ENCODE measurements at regions not wholly inside any gene's neighbourhood (a gene's known extent, or its start where the extent isn't known, plus 50 kb on each side); places are given as distances from the start of the nearest gene placed in this dataset.

DNA sequence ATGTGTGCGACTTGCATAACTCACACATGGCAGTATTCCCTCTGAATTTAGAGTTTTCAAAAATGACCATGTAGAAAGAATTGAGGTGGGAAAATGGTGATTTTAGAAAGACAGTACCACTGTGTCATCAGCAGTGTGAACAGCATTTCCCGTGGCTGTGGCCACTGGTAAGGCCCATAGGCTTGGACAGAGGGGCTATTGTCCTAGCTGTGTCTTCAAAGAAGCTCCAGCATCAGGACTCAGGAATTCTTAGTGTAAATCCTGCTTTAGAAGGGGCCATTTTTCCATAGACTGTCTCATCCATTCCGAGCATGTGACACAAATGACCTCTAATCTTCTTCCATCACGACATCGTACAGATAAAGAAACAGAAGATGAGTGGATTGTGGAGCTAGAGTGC, 119.3 kb upstream of the BACE2 start:
- DNase-seq: no peak

DNA sequence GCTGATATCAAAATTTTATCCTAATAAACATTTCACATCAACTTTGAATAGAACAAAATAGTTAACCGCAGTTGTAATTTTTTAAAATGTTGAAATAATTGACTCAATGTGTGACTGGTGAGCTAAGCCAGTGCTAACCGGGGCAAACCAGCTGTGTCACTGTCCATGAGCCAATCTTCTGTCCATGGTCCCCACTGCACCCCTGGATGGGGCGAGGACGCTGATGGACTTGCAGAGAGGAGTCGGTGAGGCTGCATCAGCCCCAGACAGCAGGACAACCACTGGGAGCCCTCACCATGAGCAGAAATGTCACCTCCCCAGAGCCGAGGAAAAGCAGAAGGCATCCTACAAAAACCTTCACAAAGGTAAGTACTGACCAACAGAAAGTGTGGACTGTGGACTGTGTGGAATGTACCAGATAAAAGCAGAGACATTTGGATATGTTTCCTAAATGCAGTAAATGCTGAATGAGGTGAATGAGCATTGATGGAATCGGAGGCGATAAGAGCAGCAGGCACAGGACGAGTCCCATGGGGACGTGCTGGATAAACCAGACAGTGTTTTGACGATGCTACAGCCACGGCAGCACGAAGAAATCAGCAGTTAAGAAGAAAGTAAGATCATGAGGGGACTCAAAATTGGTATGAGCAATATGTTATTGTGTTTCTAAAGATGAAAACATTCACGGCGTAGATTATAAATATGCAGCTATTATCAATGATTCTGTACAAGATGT, 115.0 kb upstream of the BACE2 start:
- DNase-seq: peak; percentile 16

GRCh38 chr21:41054018-41054578, 113.9 kb upstream of the BACE2 start:
- no peak for DNase-seq

DNA sequence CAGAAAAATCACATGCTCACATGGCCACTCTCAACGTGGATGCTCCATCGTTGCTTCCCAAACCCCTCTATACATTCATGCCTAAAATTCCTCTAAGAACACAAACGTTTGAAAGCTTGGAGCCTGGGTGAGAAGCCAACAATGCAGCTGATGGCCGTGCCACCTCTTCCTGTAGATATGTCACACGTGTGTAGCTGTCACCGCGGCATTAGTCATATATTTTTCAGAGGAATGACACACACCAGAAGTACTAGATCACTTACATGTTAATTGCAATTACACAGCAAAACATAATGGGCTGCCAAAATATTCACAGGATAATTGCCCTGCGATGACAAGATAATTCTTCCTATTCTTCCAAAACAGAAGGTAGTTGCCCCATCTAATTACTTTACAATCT, 112.7 kb upstream of the BACE2 start:
- DNase-seq: peak; percentile 15

GRCh38 chr21:41059871-41060270, 108.1 kb upstream of the BACE2 start:
- DNase-seq: no peak

- no peak for DNase-seq
Measured at GRCh38 chr21:41061701-41062100, 106.3 kb upstream of the BACE2 start.

DNA sequence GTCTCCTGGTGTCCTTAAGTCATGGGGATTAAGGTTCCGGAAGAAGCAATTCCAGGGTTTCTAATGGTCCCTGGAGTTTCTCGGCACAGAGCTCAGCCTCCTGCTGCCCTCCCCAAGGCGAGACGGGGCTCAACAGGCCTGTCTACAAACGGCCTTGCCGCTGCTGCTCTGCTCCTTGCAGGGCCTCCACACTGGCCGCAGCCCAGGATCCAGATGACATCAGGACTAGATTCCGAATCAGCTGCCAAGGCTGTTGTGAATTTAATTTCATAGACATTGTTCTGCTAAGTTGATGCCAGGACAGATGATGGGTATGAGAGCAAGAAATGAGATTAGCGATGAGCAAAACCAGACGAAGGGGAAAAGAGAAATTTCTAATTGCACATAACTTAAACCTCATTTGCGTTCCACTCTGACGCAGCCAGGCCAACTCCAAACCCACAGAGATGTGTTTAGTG, 103.6 kb upstream of the BACE2 start:
- DNase-seq: no peak

DNA sequence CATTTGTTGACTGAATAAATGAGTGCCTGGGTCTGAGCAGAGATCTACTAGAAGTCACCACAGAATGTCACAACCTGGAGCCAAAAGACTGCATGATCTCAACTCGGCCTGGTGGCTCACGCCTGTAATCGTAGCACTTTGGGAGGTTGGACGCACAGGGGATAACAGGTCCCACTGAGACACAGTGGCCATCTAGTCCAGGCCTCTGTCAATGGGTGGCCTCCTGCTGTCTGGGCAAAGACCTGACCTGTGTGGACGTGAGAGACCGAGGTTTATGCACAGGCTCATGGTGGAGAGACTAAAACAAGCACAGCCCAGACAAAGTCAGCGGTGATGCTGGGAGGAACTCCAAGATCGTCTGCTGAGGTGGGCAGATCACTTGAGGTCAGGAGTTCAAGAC, 103.0 kb upstream of the BACE2 start:
- no peak for DNase-seq

GRCh38 chr21:41065539-41065938, 102.4 kb upstream of the BACE2 start:
- DNase-seq: no peak

GRCh38 chr21:41066086-41066938, 101.6 kb upstream of the BACE2 start:
- no peak for DNase-seq

DNA sequence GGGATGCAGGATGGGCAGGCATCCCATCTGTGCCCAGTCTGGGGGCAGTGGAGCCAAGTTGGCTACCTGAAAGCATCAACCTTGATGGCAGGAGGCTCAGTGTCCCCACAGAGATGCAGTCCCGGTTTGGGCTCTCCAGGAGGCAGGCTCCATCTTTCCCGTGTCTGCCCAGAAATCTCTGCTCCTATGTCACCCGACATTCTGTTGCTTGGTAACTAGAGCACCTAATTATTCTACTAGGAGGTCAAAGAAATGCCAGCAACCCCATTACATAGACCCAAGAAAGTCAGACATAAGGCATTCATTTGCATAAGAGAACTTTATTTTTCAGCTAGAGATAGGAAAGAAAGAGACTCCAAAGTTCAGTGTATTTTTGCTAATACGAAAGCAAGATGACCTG, 100.3 kb upstream of the BACE2 start:
- no peak for DNase-seq

DNA sequence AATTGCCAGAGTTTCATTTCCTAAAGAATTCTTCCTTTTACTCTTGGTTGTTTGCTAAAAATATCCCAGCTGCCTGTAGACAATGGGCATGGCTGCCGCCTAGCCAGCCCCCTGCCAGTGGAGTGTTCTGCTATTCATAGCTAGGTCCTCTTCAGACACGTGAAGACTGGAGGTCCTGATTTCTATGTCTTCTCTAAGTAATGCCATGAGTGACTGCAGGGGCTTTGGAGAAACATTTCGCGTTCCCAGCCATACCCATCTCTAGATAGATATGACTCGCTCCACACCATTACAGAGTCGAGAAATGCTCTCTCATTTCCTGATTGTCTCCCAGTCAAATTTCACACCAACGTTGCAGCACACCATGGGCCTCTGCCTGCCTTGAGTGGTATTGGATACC, 99.5 kb upstream of the BACE2 start:
- peak; percentile 8 for DNase-seq

GRCh38 chr21:41068967-41069642, 98.9 kb upstream of the BACE2 start:
- DNase-seq: peak; percentile 86

GRCh38 chr21:41070284-41070683, 97.7 kb upstream of the BACE2 start:
- no peak for DNase-seq

DNA sequence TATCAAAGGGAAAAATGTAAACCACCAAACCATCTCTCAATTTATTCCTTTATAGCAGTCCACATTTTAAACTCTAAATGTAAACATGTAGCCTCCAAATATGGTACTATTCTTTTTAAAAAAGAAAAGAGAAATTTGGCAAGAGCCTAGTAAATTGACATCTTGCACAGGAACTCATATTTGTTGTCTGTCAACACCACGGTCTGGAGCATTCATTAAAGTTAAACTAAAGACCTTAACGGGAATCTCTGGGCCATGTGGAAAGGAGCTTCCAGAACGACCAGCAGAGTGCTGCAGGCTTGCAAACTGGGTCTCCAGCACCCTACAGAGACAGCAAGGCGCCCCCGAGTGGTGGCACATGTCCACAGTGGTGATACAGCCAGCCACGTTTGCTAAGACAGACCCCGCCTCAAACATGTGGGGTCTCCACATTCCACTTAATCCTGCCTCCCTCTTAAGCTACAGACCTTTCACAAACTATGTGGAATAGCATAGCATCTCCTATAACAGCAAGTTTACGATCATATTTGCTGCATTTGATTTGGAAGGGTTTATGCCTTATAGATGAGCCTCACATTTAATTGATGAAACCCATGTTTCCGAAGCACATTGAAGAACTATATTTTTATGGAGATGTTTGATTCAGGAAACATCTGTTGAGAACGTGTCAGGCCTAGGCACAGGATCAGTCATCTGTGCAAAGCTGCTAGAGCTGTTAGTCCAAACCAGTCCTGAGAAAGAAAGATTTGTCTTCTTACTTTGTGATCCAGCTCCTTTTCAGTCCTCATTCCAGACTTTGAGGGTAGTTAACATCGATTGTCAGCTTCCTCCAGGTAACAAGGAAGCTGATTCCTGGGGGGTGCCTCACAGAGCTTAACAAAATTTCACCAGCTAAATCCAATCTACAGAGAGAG, 96.4 kb upstream of the BACE2 start:
- no peak for DNase-seq

DNA sequence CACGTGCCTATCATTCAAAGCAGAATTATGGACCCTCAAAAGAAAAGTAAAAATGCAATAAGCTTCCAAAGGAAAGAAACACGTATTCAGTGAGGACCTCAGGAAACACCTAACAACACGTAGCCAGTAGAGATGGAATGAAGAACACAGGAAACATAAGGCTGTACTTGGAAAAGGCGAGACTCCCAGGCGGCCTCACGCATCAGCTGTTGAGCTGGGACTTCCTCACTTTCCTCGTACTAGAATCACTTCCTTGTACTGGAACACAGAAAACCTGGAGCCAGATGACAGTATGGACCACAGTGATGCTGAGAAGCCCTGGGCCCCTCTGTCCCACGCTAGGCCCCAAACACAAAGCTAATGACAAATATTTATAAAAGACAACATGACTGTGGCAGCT, 94.4 kb upstream of the BACE2 start:
- no peak for DNase-seq

DNA sequence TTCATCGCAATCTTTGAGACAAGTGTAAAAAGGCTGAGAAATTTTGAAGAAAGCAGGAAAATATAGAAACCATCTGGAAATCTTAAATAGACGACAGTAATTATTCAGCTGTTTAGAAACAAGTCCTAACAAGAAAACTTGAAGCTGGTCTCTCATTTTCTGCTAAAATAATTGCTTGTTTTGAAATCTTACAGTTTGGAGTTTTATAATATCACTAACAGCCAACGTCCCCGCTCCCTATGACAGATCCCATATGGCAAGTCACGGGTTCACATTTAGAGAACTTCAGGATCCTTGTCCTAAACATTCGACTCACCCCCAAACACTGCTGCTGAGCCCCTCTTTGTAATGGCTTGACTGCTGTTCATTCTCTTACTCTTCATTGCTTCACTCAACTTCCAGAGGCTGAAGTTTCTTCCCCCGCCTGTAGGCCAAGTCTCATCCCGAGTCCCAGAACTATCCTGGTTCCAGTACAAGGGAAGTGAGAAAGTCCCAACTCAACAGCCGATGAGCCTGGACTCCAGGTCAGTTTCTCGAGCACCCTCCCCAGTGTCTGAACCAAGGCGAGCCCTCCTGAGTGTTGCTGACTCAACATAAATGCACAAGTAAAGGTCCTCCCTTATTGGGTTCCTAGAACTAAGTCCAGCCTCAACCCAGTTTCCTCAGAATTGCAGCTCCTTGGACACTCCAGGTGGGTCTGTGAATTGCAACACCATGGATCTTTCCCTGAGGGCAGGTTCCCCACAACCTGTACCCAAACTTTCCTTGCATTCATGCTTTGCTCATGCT, 93.4 kb upstream of the BACE2 start:
- DNase-seq: no peak

DNA sequence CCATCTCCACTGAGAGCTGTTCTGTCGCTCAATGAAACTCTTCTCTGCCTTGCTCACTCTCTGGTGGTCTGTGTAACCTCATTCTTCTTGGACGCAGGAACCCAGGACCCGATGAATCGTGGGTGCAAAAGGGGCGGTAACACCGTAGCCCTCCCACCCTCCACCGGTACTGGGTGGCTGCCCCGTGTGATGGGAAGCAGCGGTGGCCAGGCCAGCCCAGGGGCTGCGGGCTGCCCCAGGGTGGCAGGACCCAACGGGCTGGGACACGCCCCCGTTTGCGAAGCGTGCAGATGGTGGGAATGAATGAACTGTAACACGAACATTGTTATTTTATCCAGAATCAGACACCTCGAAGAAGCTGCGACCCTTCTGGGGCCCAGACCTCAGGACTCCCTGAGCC, 92.3 kb upstream of the BACE2 start:
- no peak for DNase-seq

- DNase-seq: no peak
Measured at GRCh38 chr21:41076064-41076463, 91.9 kb upstream of the BACE2 start.

DNA sequence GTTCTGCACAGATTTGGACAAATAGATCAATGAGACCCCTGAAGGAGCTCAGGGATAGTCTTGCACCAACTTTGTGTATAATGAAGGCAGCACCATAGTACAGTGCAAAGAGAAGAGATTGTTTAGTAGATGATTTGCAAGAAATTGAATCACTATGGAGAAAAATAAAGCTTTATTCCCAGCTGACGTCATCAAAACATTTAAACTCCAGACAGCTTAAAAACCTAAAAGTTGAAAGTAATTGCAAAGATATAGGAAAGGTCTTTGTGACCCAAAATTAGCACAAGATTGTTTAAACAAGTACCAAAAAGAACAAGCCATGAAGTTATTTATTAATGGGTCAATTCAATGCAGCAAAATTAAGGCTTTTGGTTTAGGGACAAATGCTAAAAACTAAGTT, 88.8 kb upstream of the BACE2 start:
- DNase-seq: no peak

GRCh38 chr21:41080485-41081121, 87.4 kb upstream of the BACE2 start:
- DNase-seq: no peak
